OCI-LY3 (cell line): ENCODE measurements at regions not wholly inside any gene's neighbourhood (a gene's known extent, or its start where the extent isn't known, plus 50 kb on each side); places are given as distances from the start of the nearest gene placed in this dataset.

Experiments
- H2AFZ ChIP-seq: fragments of 200-600, 300-600 bp; shearing (Covaris generic); 2 replicates; pipeline ENCODE4 v1.6.0; 2014; ENCODE audit warnings: antibody characterized with exemption, low read depth, low read length
- H3K27ac ChIP-seq: fragments of 200-600, 300-600 bp; sonication (generic); 2 replicates; pipeline ENCODE4 v1.5.1; 2014; ENCODE audit warnings: mild to moderate bottlenecking, low read length, moderate library complexity, mixed read lengths
- H3K27me3 ChIP-seq: fragments of 200-600, 300-600 bp; sonication (generic); 2 replicates; pipeline ENCODE4 v1.6.1; 2014; ENCODE audit warnings: low read depth, low read length, mixed read lengths
- H3K36me3 ChIP-seq: fragments of 200-600, 300-600 bp; sonication (generic); replicated peaks from 2 replicates; pipeline ENCODE3; 2014; ENCODE audit warnings: low read depth, low read length, mixed read lengths
- H3K4me1 ChIP-seq: fragments of 300-600, 200-600 bp; sonication (generic); 2 replicates; pipeline ENCODE4 v1.6.1; 2014; ENCODE audit warnings: low read length, mixed read lengths
- H3K4me2 ChIP-seq: fragments of 200-600, 300-600 bp; sonication (generic); 2 replicates; pipeline ENCODE4 v1.6.1; 2014; ENCODE audit warnings: low read length, mixed read lengths
- H3K4me3 ChIP-seq: fragments of 300-600, 200-600 bp; sonication (generic); 2 replicates; pipeline ENCODE4 v1.5.1; 2014; ENCODE audit warnings: antibody characterized with exemption, mild to moderate bottlenecking, low read length, moderate library complexity
- H3K79me2 ChIP-seq: fragments of 300-600, 200-600 bp; shearing (Covaris generic); 2 replicates; pipeline ENCODE4 v1.6.1; 2014; ENCODE audit warnings: mild to moderate bottlenecking, low read length, mixed read lengths
- H3K9ac ChIP-seq: fragments of 300-600, 200-600 bp; shearing (Covaris generic); 2 replicates; pipeline ENCODE4 v1.6.0; 2014; ENCODE audit warnings: mild to moderate bottlenecking, low read length, moderate library complexity
- H3K9me3 ChIP-seq: fragments of 200-600, 300-600 bp; shearing (Covaris generic); 2 replicates; pipeline ENCODE4 v1.6.1; 2014; ENCODE audit warnings: low read length, mixed read lengths; ENCODE audit not compliant: insufficient read depth
- H4K20me1 ChIP-seq: fragments of 200-600, 300-600 bp; sonication (generic); 2 replicates; pipeline ENCODE4 v1.6.1; 2016; ENCODE audit warnings: low read length, mixed read lengths; ENCODE audit not compliant: insufficient read depth
- CTCF ChIP-seq: fragments of 200-600, 300-600 bp; sonication (generic); IDR thresholded peaks from 2 replicates; pipeline ENCODE4 v1.5.1; 2014; ENCODE audit warnings: antibody characterized with exemption, low read length, low read depth
- EZH2phosphoT487 ChIP-seq: fragments of 200-600 bp; shearing (Covaris generic); IDR thresholded peaks from 2 replicates; pipeline ENCODE4 v1.6.1; 2018; ENCODE audit warnings: antibody characterized with exemption, mixed run types, low read depth

- TF ChIP-seq EZH2phosphoT487 (no peak), CTCF (no peak)
- Histone ChIP-seq H3K9me3 (no peaks in the 10 kb centered on the region), H3K4me1 (no peaks in the 10 kb centered on the region), H3K36me3 (no peaks in the 10 kb centered on the region), H2AFZ (no peak overlapping the region), H3K4me2 (no peak overlapping the region), H3K27me3 (no peaks in the 10 kb centered on the region), H3K4me3 (no peak overlapping the region), H3K79me2 (no peaks in the 10 kb centered on the region), H3K27ac (no peak overlapping the region), H4K20me1 (no peaks in the 10 kb centered on the region), H3K9ac (no peak overlapping the region)
These were observed 407.0 kb upstream of the GRAMD2B start for GRCh38 chr5:126016256-126016655.

- no peak overlapping the region for H3K9ac ChIP-seq
- no peaks in the 10 kb centered on the region for H3K27me3 ChIP-seq
- H4K20me1 ChIP-seq, result no peaks in the 10 kb centered on the region
- no peak overlapping the region for H3K4me2 ChIP-seq
- no peaks in the 10 kb centered on the region for H3K36me3 ChIP-seq
- no peaks in the 10 kb centered on the region for H3K79me2 ChIP-seq
- H3K4me1 ChIP-seq, result no peaks in the 10 kb centered on the region
- no peak overlapping the region for H2AFZ ChIP-seq
- no peak overlapping the region for H3K27ac ChIP-seq
- H3K9me3 ChIP-seq, result no peaks in the 10 kb centered on the region
- no peak for TF ChIP-seq EZH2phosphoT487
- no peak for TF ChIP-seq CTCF
- no peak overlapping the region for H3K4me3 ChIP-seq
These were observed 406.1 kb upstream of the GRAMD2B start for GRCh38 chr5:126017096-126017495.

GRCh38 chr5:126020770-126021169 lies 402.4 kb upstream of the GRAMD2B start:
- Histone ChIP-seq H3K9ac (no peak overlapping the region), H4K20me1 (no peaks in the 10 kb centered on the region), H3K27ac (no peak overlapping the region), H3K36me3 (no peaks in the 10 kb centered on the region), H3K9me3 (no peaks in the 10 kb centered on the region), H2AFZ (no peak overlapping the region), H3K4me1 (no peaks in the 10 kb centered on the region), H3K4me2 (no peak overlapping the region), H3K79me2 (no peaks in the 10 kb centered on the region), H3K27me3 (no peaks in the 10 kb centered on the region), H3K4me3 (no peak overlapping the region)
- TF ChIP-seq CTCF, result no peak
- TF ChIP-seq EZH2phosphoT487, result no peak

GRCh38 chr5:126023994-126024441 lies 399.2 kb upstream of the GRAMD2B start:
- TF ChIP-seq EZH2phosphoT487 (no peak), CTCF (no peak)
- no peaks in the 10 kb centered on the region for H3K4me1 ChIP-seq
- no peaks in the 10 kb centered on the region for H4K20me1 ChIP-seq
- H3K4me3 ChIP-seq, result no peak overlapping the region
- no peaks in the 10 kb centered on the region for H3K36me3 ChIP-seq
- no peaks in the 10 kb centered on the region for H3K27me3 ChIP-seq
- H3K9ac ChIP-seq, result no peak overlapping the region
- H3K9me3 ChIP-seq, result no peaks in the 10 kb centered on the region
- no peak overlapping the region for H3K4me2 ChIP-seq
- no peak overlapping the region for H2AFZ ChIP-seq
- H3K79me2 ChIP-seq, result no peaks in the 10 kb centered on the region
- H3K27ac ChIP-seq, result no peak overlapping the region
